ENCODE measurements at regions not wholly inside any gene's neighbourhood (a gene's known extent, or its start where the extent isn't known, plus 50 kb on each side); places are given as distances from the start of the nearest gene placed in this dataset.

GRCh38 chrX:28324321-28324721 lies 262.9 kb upstream of the IL1RAPL1 start:
- no peaks in the 10 kb centered on the region for H3K9me3 ChIP-seq (ENCODE audit: control insufficient read depth in 2 of 2, insufficient read depth in 1 of 2, low read depth in 1 of 2, low read length in 1 of 2)
- DNase-seq: no peak
- no peaks in the 10 kb centered on the region for H3K4me1 ChIP-seq (ENCODE audit: control insufficient read depth in 3 of 3, insufficient read depth in 2 of 3, low read depth in 1 of 3, low read length in 2 of 3)
- no peak overlapping the region for H3K27ac ChIP-seq (ENCODE audit: low read depth in 1 of 3, low read length in 2 of 3)
- no peaks in the 10 kb centered on the region for H3K36me3 ChIP-seq (ENCODE audit: control insufficient read depth in 3 of 3, insufficient read depth in 2 of 3, low read depth in 1 of 3, low read length in 3 of 3)
- no peak for FAIRE-seq
- 66 to 84% (median 74%) methylated on average over 5 of the region's 5 CpGs for WGBS, 3 donors
- H3K4me3 ChIP-seq (ENCODE audit: low read depth in 1 of 3, low read length in 3 of 3): no peak overlapping the region
- H3K27me3 ChIP-seq (ENCODE audit: control insufficient read depth in 3 of 3, insufficient read depth in 3 of 3, low read length in 3 of 3): no peaks in the 10 kb centered on the region

- 59 to 67% (median 62%) methylated on average over 2 of the region's 2 CpGs for WGBS, 3 donors
- Histone ChIP-seq H3K36me3 (ENCODE audit: control insufficient read depth in 3 of 3, insufficient read depth in 2 of 3, low read depth in 1 of 3, low read length in 3 of 3) (no peaks in the 10 kb centered on the region), H3K27ac (ENCODE audit: low read depth in 1 of 3, low read length in 2 of 3) (no peak overlapping the region), H3K27me3 (ENCODE audit: control insufficient read depth in 3 of 3, insufficient read depth in 3 of 3, low read length in 3 of 3) (no peaks in the 10 kb centered on the region), H3K4me1 (ENCODE audit: control insufficient read depth in 3 of 3, insufficient read depth in 2 of 3, low read depth in 1 of 3, low read length in 2 of 3) (no peaks in the 10 kb centered on the region), H3K9me3 (ENCODE audit: control insufficient read depth in 2 of 2, insufficient read depth in 1 of 2, low read depth in 1 of 2, low read length in 1 of 2) (no peaks in the 10 kb centered on the region), H3K4me3 (ENCODE audit: low read depth in 1 of 3, low read length in 3 of 3) (no peak overlapping the region)
- no peak for DNase-seq
- FAIRE-seq: no peak
These were observed 266.0 kb upstream of the IL1RAPL1 start for GRCh38 chrX:28321286-28321685.

GRCh38 chrX:28312965-28313364 lies 274.3 kb upstream of the IL1RAPL1 start:
- Histone ChIP-seq H3K4me1 (ENCODE audit: control insufficient read depth in 3 of 3, insufficient read depth in 2 of 3, low read depth in 1 of 3, low read length in 2 of 3) (no peaks in the 10 kb centered on the region), H3K36me3 (ENCODE audit: control insufficient read depth in 3 of 3, insufficient read depth in 2 of 3, low read depth in 1 of 3, low read length in 3 of 3) (no peaks in the 10 kb centered on the region), H3K4me3 (ENCODE audit: low read depth in 1 of 3, low read length in 3 of 3) (no peak overlapping the region), H3K27ac (ENCODE audit: low read depth in 1 of 3, low read length in 2 of 3) (no peak overlapping the region), H3K27me3 (ENCODE audit: control insufficient read depth in 3 of 3, insufficient read depth in 3 of 3, low read length in 3 of 3) (no peaks in the 10 kb centered on the region), H3K9me3 (ENCODE audit: control insufficient read depth in 2 of 2, insufficient read depth in 1 of 2, low read depth in 1 of 2, low read length in 1 of 2) (peaks cover 0 to 3% of the 10 kb centered on the region in 2 donors)
- DNase-seq (no peak), FAIRE-seq (no peak)
- WGBS, 3 donors: 65 to 73% (median 67%) methylated on average over 3 of the region's 3 CpGs

GRCh38 chrX:28312259-28312658 lies 275.0 kb upstream of the IL1RAPL1 start:
- H3K4me3 ChIP-seq (ENCODE audit: low read depth in 1 of 3, low read length in 3 of 3): no peak overlapping the region
- FAIRE-seq: no peak
- H3K4me1 ChIP-seq (ENCODE audit: control insufficient read depth in 3 of 3, insufficient read depth in 2 of 3, low read depth in 1 of 3, low read length in 2 of 3): no peaks in the 10 kb centered on the region
- DNase-seq: no peak
- no peaks in the 10 kb centered on the region for H3K27me3 ChIP-seq (ENCODE audit: control insufficient read depth in 3 of 3, insufficient read depth in 3 of 3, low read length in 3 of 3)
- no peaks in the 10 kb centered on the region for H3K36me3 ChIP-seq (ENCODE audit: control insufficient read depth in 3 of 3, insufficient read depth in 2 of 3, low read depth in 1 of 3, low read length in 3 of 3)
- H3K9me3 ChIP-seq (ENCODE audit: control insufficient read depth in 2 of 2, insufficient read depth in 1 of 2, low read depth in 1 of 2, low read length in 1 of 2): peaks cover 0 to 3% of the 10 kb centered on the region in 2 donors
- H3K27ac ChIP-seq (ENCODE audit: low read depth in 1 of 3, low read length in 2 of 3): no peak overlapping the region
- WGBS, 3 donors: 85 to 90% (median 87%) methylated on average over 3 of the region's 3 CpGs

- no peak overlapping the region for H3K4me3 ChIP-seq (ENCODE audit: low read depth in 1 of 3, low read length in 3 of 3)
- FAIRE-seq (no peak), DNase-seq (no peak)
- H3K27me3 ChIP-seq (ENCODE audit: control insufficient read depth in 3 of 3, insufficient read depth in 3 of 3, low read length in 3 of 3): no peaks in the 10 kb centered on the region
- no peak overlapping the region for H3K27ac ChIP-seq (ENCODE audit: low read depth in 1 of 3, low read length in 2 of 3)
- WGBS, 3 donors: 40 to 72% (median 70%) methylated on average over 3 of the region's 3 CpGs
- H3K4me1 ChIP-seq (ENCODE audit: control insufficient read depth in 3 of 3, insufficient read depth in 2 of 3, low read depth in 1 of 3, low read length in 2 of 3): no peaks in the 10 kb centered on the region
- H3K9me3 ChIP-seq (ENCODE audit: control insufficient read depth in 2 of 2, insufficient read depth in 1 of 2, low read depth in 1 of 2, low read length in 1 of 2): peaks cover 0 to 3% of the 10 kb centered on the region in 2 donors
- H3K36me3 ChIP-seq (ENCODE audit: control insufficient read depth in 3 of 3, insufficient read depth in 2 of 3, low read depth in 1 of 3, low read length in 3 of 3): no peaks in the 10 kb centered on the region
These were observed 275.8 kb upstream of the IL1RAPL1 start for GRCh38 chrX:28311466-28311865.

GRCh38 chrX:28303486-28303885 lies 283.8 kb upstream of the IL1RAPL1 start:
- FAIRE-seq (no peak), DNase-seq (peak in 1 of 2 donors; percentile 4)
- WGBS, 3 donors: 46 to 67% (median 47%) methylated on average over 2 of the region's 2 CpGs

GRCh38 chrX:28278726-28279125 lies 297.5 kb upstream of the DCAF8L1 start:
- Histone ChIP-seq H3K27ac (ENCODE audit: low read depth in 1 of 3, low read length in 2 of 3) (no peak overlapping the region), H3K9me3 (ENCODE audit: control insufficient read depth in 2 of 2, insufficient read depth in 1 of 2, low read depth in 1 of 2, low read length in 1 of 2) (no peaks in the 10 kb centered on the region), H3K27me3 (ENCODE audit: control insufficient read depth in 3 of 3, insufficient read depth in 3 of 3, low read length in 3 of 3) (no peaks in the 10 kb centered on the region), H3K36me3 (ENCODE audit: control insufficient read depth in 3 of 3, insufficient read depth in 2 of 3, low read depth in 1 of 3, low read length in 3 of 3) (no peaks in the 10 kb centered on the region), H3K4me3 (ENCODE audit: low read depth in 1 of 3, low read length in 3 of 3) (no peak overlapping the region), H3K4me1 (ENCODE audit: control insufficient read depth in 3 of 3, insufficient read depth in 2 of 3, low read depth in 1 of 3, low read length in 2 of 3) (no peaks in the 10 kb centered on the region)
- FAIRE-seq (no peak), DNase-seq (no peak)
- 81 to 88% (median 85%) methylated on average over 1 of the region's 1 CpG for WGBS, 3 donors

More at GRCh38 chrX:28303486-28303885, 283.8 kb upstream of the IL1RAPL1 start:
- no peak overlapping the region for H3K27ac ChIP-seq (ENCODE audit: low read depth in 1 of 3, low read length in 2 of 3)
- no peaks in the 10 kb centered on the region for H3K4me1 ChIP-seq (ENCODE audit: control insufficient read depth in 3 of 3, insufficient read depth in 2 of 3, low read depth in 1 of 3, low read length in 2 of 3)
- no peaks in the 10 kb centered on the region for H3K27me3 ChIP-seq (ENCODE audit: control insufficient read depth in 3 of 3, insufficient read depth in 3 of 3, low read length in 3 of 3)
- H3K9me3 ChIP-seq (ENCODE audit: control insufficient read depth in 2 of 2, insufficient read depth in 1 of 2, low read depth in 1 of 2, low read length in 1 of 2): no peaks in the 10 kb centered on the region
- no peak overlapping the region for H3K4me3 ChIP-seq (ENCODE audit: low read depth in 1 of 3, low read length in 3 of 3)
- no peaks in the 10 kb centered on the region for H3K36me3 ChIP-seq (ENCODE audit: control insufficient read depth in 3 of 3, insufficient read depth in 2 of 3, low read depth in 1 of 3, low read length in 3 of 3)

GRCh38 chrX:28278251-28278650 lies 297.0 kb upstream of the DCAF8L1 start:
- H3K4me1 ChIP-seq (ENCODE audit: control insufficient read depth in 3 of 3, insufficient read depth in 2 of 3, low read depth in 1 of 3, low read length in 2 of 3): no peaks in the 10 kb centered on the region
- H3K9me3 ChIP-seq (ENCODE audit: control insufficient read depth in 2 of 2, insufficient read depth in 1 of 2, low read depth in 1 of 2, low read length in 1 of 2): no peaks in the 10 kb centered on the region
- H3K36me3 ChIP-seq (ENCODE audit: control insufficient read depth in 3 of 3, insufficient read depth in 2 of 3, low read depth in 1 of 3, low read length in 3 of 3): no peaks in the 10 kb centered on the region
- H3K27ac ChIP-seq (ENCODE audit: low read depth in 1 of 3, low read length in 2 of 3): no peak overlapping the region
- FAIRE-seq (no peak), DNase-seq (no peak)
- no peaks in the 10 kb centered on the region for H3K27me3 ChIP-seq (ENCODE audit: control insufficient read depth in 3 of 3, insufficient read depth in 3 of 3, low read length in 3 of 3)
- no peak overlapping the region for H3K4me3 ChIP-seq (ENCODE audit: low read depth in 1 of 3, low read length in 3 of 3)
- 60 to 71% (median 65%) methylated on average over 4 of the region's 4 CpGs for WGBS, 3 donors

- 45 to 71% (median 51%) methylated on average over 3 of the region's 3 CpGs for WGBS, 3 donors
- DNase-seq (no peak), FAIRE-seq (no peak)
These were observed 292.5 kb upstream of the DCAF8L1 start for GRCh38 chrX:28273736-28274135.

More at GRCh38 chrX:28273736-28274135, 292.5 kb upstream of the DCAF8L1 start:
- Histone ChIP-seq H3K27me3 (ENCODE audit: control insufficient read depth in 3 of 3, insufficient read depth in 3 of 3, low read length in 3 of 3) (no peaks in the 10 kb centered on the region), H3K9me3 (ENCODE audit: control insufficient read depth in 2 of 2, insufficient read depth in 1 of 2, low read depth in 1 of 2, low read length in 1 of 2) (no peaks in the 10 kb centered on the region), H3K4me3 (ENCODE audit: low read depth in 1 of 3, low read length in 3 of 3) (no peak overlapping the region), H3K36me3 (ENCODE audit: control insufficient read depth in 3 of 3, insufficient read depth in 2 of 3, low read depth in 1 of 3, low read length in 3 of 3) (no peaks in the 10 kb centered on the region), H3K27ac (ENCODE audit: low read depth in 1 of 3, low read length in 2 of 3) (no peak overlapping the region), H3K4me1 (ENCODE audit: control insufficient read depth in 3 of 3, insufficient read depth in 2 of 3, low read depth in 1 of 3, low read length in 2 of 3) (no peaks in the 10 kb centered on the region)

Data from small intestine (tissue), 7 donors.